ENCODE measurements at regions not wholly inside any gene's neighbourhood (a gene's known extent, or its start where the extent isn't known, plus 50 kb on each side); places are given as distances from the start of the nearest gene placed in this dataset.

- H3K4me1 ChIP-seq (ENCODE audit: insufficient read depth) = no peaks in the 10 kb centered on the region
- no peak overlapping the region for H3K4me2 ChIP-seq
- H3K9me2 ChIP-seq (replicated peaks; ENCODE audit: insufficient read depth) = no peaks in the 10 kb centered on the region
- no peaks in the 10 kb centered on the region for H3K9me3 ChIP-seq (ENCODE audit: low read depth)
- H3K27me3 ChIP-seq = no peaks in the 10 kb centered on the region
- H3K36me3 ChIP-seq (replicated peaks; ENCODE audit: insufficient read depth, low read depth) = no peaks in the 10 kb centered on the region
- 0% methylated on average over 2 of the region's 3 CpGs for WGBS (ENCODE audit: low lambda C conversion rate, missing lambda C conversion rate)
- no peak overlapping the region for H2AFZ ChIP-seq
- DNase-seq (ENCODE audit: low spot score) = no peak
- no peak overlapping the region for H3K4me3 ChIP-seq
- H4K20me1 ChIP-seq (ENCODE audit: insufficient read depth, poor library complexity, severe bottlenecking) = no peaks in the 10 kb centered on the region
- TF ChIP-seq, protein P1, sequence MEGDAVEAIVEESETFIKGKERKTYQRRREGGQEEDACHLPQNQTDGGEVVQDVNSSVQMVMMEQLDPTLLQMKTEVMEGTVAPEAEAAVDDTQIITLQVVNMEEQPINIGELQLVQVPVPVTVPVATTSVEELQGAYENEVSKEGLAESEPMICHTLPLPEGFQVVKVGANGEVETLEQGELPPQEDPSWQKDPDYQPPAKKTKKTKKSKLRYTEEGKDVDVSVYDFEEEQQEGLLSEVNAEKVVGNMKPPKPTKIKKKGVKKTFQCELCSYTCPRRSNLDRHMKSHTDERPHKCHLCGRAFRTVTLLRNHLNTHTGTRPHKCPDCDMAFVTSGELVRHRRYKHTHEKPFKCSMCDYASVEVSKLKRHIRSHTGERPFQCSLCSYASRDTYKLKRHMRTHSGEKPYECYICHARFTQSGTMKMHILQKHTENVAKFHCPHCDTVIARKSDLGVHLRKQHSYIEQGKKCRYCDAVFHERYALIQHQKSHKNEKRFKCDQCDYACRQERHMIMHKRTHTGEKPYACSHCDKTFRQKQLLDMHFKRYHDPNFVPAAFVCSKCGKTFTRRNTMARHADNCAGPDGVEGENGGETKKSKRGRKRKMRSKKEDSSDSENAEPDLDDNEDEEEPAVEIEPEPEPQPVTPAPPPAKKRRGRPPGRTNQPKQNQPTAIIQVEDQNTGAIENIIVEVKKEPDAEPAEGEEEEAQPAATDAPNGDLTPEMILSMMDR (IDR thresholded peaks at IDR 0.05; ENCODE audit: poor library complexity) = no peak
- no peak for TF ChIP-seq EZH2phosphoT487 (IDR thresholded peaks at IDR 0.05; ENCODE audit: low read depth, severe bottlenecking, unreplicated experiment)
- H3K27ac ChIP-seq = no peak overlapping the region
- H3K79me2 ChIP-seq = no peaks in the 10 kb centered on the region
These were observed 1519.5 kb downstream of the CDH11 start for GRCh38 chr16:63602206-63602927.

DNA sequence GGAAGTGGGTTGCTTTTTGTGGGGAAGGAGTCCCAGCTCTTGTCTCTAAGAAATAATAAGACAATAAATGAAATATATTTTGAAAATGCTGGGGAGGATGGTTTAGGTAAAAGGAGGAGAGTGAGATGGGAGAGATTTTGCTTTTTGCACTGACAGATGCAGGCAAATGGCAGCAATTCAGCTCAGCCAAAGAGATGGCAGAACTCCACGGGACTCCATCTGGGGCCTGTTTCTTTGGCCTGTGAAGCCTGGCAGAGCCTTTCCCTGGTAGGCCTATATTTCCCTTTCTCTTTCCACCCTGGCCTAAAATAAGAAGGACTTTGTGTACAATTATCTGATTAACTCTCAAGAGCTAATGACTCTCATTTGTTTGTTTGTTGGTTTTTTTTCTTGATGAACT lies 1525.1 kb downstream of the CDH11 start:
- Histone ChIP-seq H3K4me3 (no peak overlapping the region), H3K9me2 (replicated peaks; ENCODE audit: insufficient read depth) (no peaks in the 10 kb centered on the region), H3K4me1 (ENCODE audit: insufficient read depth) (no peaks in the 10 kb centered on the region), H3K27me3 (no peaks in the 10 kb centered on the region), H3K27ac (no peak overlapping the region), H3K36me3 (replicated peaks; ENCODE audit: insufficient read depth, low read depth) (no peaks in the 10 kb centered on the region), H3K79me2 (no peaks in the 10 kb centered on the region), H4K20me1 (ENCODE audit: insufficient read depth, poor library complexity, severe bottlenecking) (no peaks in the 10 kb centered on the region), H3K9me3 (ENCODE audit: low read depth) (no peaks in the 10 kb centered on the region), H2AFZ (no peak overlapping the region), H3K4me2 (no peak overlapping the region)
- TF ChIP-seq EZH2 (IDR thresholded peaks at IDR 0.05; ENCODE audit: borderline replicate concordance) (no peak), EZH2phosphoT487 (IDR thresholded peaks at IDR 0.05; ENCODE audit: low read depth, severe bottlenecking, unreplicated experiment) (no peak)
- TF ChIP-seq, protein P1 (IDR thresholded peaks at IDR 0.05; ENCODE audit: poor library complexity) = no peak
- WGBS (ENCODE audit: low lambda C conversion rate, missing lambda C conversion rate) = 86% methylated on average over 1 of the region's 1 CpG
- DNase-seq (ENCODE audit: low spot score) = no peak

DNA sequence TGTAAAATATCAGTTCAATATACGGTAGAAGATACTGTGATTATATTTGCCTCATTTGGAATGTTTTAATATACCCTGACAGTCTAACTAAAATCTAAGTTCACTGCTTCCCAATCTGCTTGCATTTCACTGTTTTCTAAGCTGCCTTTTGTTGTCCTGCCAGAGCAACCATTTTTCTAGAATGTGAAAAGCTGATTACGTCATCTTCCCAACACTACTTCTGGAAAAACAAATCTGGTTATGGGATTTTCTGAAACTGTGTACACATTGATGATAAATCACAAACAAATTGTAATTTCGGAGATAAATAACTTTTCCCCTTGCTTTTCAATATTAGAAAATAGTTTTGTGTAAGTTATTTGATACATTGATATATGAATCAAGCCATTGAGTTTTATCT lies 1529.0 kb downstream of the CDH11 start:
- Histone ChIP-seq H3K4me1 (ENCODE audit: insufficient read depth) (no peaks in the 10 kb centered on the region), H3K27me3 (no peaks in the 10 kb centered on the region), H3K79me2 (no peaks in the 10 kb centered on the region), H3K36me3 (replicated peaks; ENCODE audit: insufficient read depth, low read depth) (no peaks in the 10 kb centered on the region), H3K9me2 (replicated peaks; ENCODE audit: insufficient read depth) (no peaks in the 10 kb centered on the region), H3K4me3 (no peak overlapping the region), H2AFZ (no peak overlapping the region), H3K27ac (no peak overlapping the region), H3K4me2 (no peak overlapping the region), H3K9me3 (ENCODE audit: low read depth) (no peaks in the 10 kb centered on the region), H4K20me1 (ENCODE audit: insufficient read depth, poor library complexity, severe bottlenecking) (no peaks in the 10 kb centered on the region)
- TF ChIP-seq EZH2phosphoT487 (IDR thresholded peaks at IDR 0.05; ENCODE audit: low read depth, severe bottlenecking, unreplicated experiment) (no peak), EZH2 (IDR thresholded peaks at IDR 0.05; ENCODE audit: borderline replicate concordance) (no peak)
- TF ChIP-seq, protein P1 (IDR thresholded peaks at IDR 0.05; ENCODE audit: poor library complexity) = no peak
- no peak for DNase-seq (ENCODE audit: low spot score)
- 88% methylated on average over 3 of the region's 3 CpGs for WGBS (ENCODE audit: low lambda C conversion rate, missing lambda C conversion rate)
